ENCODE measurements at regions not wholly inside any gene's neighbourhood (a gene's known extent, or its start where the extent isn't known, plus 50 kb on each side); places are given as distances from the start of the nearest gene placed in this dataset.

- TF ChIP-seq CTCF (IDR thresholded peaks at IDR 0.05 in 8 of 11, conservative IDR thresholded peaks at IDR 0.05 in 3 of 11) (no peak), POLR2AphosphoS5 (IDR thresholded peaks at IDR 0.05) (no peak), POLR2A (IDR thresholded peaks at IDR 0.05) (no peak)
Measured at GRCh38 chr4:141501931-141502330, 134.5 kb upstream of the IL15 start.
